ENCODE measurements at regions not wholly inside any gene's neighbourhood (a gene's known extent, or its start where the extent isn't known, plus 50 kb on each side); places are given as distances from the start of the nearest gene placed in this dataset.
"Not testable (repeated sequence)": the region's sequence is repeated elsewhere in the genome, so short reads cannot be mapped to it uniquely, and the experiment has no call there.

GRCh38 chr13:24992946-24993345 is 103.0 kb upstream of the PABPC3 start:
- H3K9me3 ChIP-seq (ENCODE audit: control insufficient read depth, insufficient read depth, low read length); DNase-seq (ENCODE audit: low read depth, low spot score); H3K4me3 ChIP-seq (ENCODE audit: low read length); H3K36me3 ChIP-seq (ENCODE audit: control insufficient read depth, insufficient read depth, low read length); H3K27me3 ChIP-seq (ENCODE audit: control insufficient read depth, insufficient read depth, low read length); H3K4me1 ChIP-seq (ENCODE audit: control insufficient read depth, insufficient read depth, low read length); H3K27ac ChIP-seq (ENCODE audit: low read length): not testable (repeated sequence)
- WGBS (ENCODE audit: insufficient coverage, insufficient read length), result no CpG with 5 or more reads among the region's 4 CpGs

GRCh38 chr13:24995225-24995804 is 100.6 kb upstream of the PABPC3 start:
- H3K9me3 ChIP-seq (ENCODE audit: control insufficient read depth, insufficient read depth, low read length), result no peaks in the 10 kb centered on the region
- no peak for DNase-seq (ENCODE audit: low read depth, low spot score)
- no peak overlapping the region for H3K4me3 ChIP-seq (ENCODE audit: low read length)

GRCh38 chr13:24997367-24997967 is 98.5 kb upstream of the PABPC3 start:
- DNase-seq (ENCODE audit: low read depth, low spot score), result no peak
- Histone ChIP-seq H3K4me3 (ENCODE audit: low read length) (no peak overlapping the region), H3K9me3 (ENCODE audit: control insufficient read depth, insufficient read depth, low read length) (no peaks in the 10 kb centered on the region), H3K4me1 (ENCODE audit: control insufficient read depth, insufficient read depth, low read length) (no peaks in the 10 kb centered on the region), H3K36me3 (ENCODE audit: control insufficient read depth, insufficient read depth, low read length) (no peaks in the 10 kb centered on the region), H3K27ac (ENCODE audit: low read length) (no peak overlapping the region), H3K27me3 (ENCODE audit: control insufficient read depth, insufficient read depth, low read length) (no peaks in the 10 kb centered on the region)
- WGBS (ENCODE audit: insufficient coverage, insufficient read length), result no CpG with 5 or more reads among the region's 10 CpGs

More at GRCh38 chr13:24995225-24995804, 100.6 kb upstream of the PABPC3 start:
- Histone ChIP-seq H3K27ac (ENCODE audit: low read length) (no peak overlapping the region), H3K4me1 (ENCODE audit: control insufficient read depth, insufficient read depth, low read length) (no peaks in the 10 kb centered on the region), H3K36me3 (ENCODE audit: control insufficient read depth, insufficient read depth, low read length) (no peaks in the 10 kb centered on the region), H3K27me3 (ENCODE audit: control insufficient read depth, insufficient read depth, low read length) (no peaks in the 10 kb centered on the region)
- WGBS (ENCODE audit: insufficient coverage, insufficient read length), result no CpG with 5 or more reads among the region's 6 CpGs

- H3K36me3 ChIP-seq (ENCODE audit: control insufficient read depth, insufficient read depth, low read length), result no peaks in the 10 kb centered on the region
- no peak overlapping the region for H3K27ac ChIP-seq (ENCODE audit: low read length)
- WGBS (ENCODE audit: insufficient coverage, insufficient read length), result no CpG with 5 or more reads among the region's 8 CpGs
Observed at GRCh38 chr13:24998433-24998832, 97.5 kb upstream of the PABPC3 start.

GRCh38 chr13:25001476-25002206 is 94.3 kb upstream of the PABPC3 start:
- no peak overlapping the region for H3K4me3 ChIP-seq (ENCODE audit: low read length)
- H3K36me3 ChIP-seq (ENCODE audit: control insufficient read depth, insufficient read depth, low read length), result no peaks in the 10 kb centered on the region
- WGBS (ENCODE audit: insufficient coverage, insufficient read length), result no CpG with 5 or more reads among the region's 11 CpGs
- H3K9me3 ChIP-seq (ENCODE audit: control insufficient read depth, insufficient read depth, low read length), result no peaks in the 10 kb centered on the region
- no peaks in the 10 kb centered on the region for H3K27me3 ChIP-seq (ENCODE audit: control insufficient read depth, insufficient read depth, low read length)
- no peak overlapping the region for H3K27ac ChIP-seq (ENCODE audit: low read length)
- H3K4me1 ChIP-seq (ENCODE audit: control insufficient read depth, insufficient read depth, low read length), result no peaks in the 10 kb centered on the region
- DNase-seq (ENCODE audit: low read depth, low spot score), result no peak

More at GRCh38 chr13:24998433-24998832, 97.5 kb upstream of the PABPC3 start:
- H3K27me3 ChIP-seq (ENCODE audit: control insufficient read depth, insufficient read depth, low read length), result no peaks in the 10 kb centered on the region
- no peaks in the 10 kb centered on the region for H3K4me1 ChIP-seq (ENCODE audit: control insufficient read depth, insufficient read depth, low read length)
- no peak for DNase-seq (ENCODE audit: low read depth, low spot score)
- no peak overlapping the region for H3K4me3 ChIP-seq (ENCODE audit: low read length)
- H3K9me3 ChIP-seq (ENCODE audit: control insufficient read depth, insufficient read depth, low read length), result no peaks in the 10 kb centered on the region

- WGBS (ENCODE audit: insufficient coverage, insufficient read length), result no CpG with 5 or more reads among the region's 14 CpGs
- H3K27me3 ChIP-seq (ENCODE audit: control insufficient read depth, insufficient read depth, low read length); H3K9me3 ChIP-seq (ENCODE audit: control insufficient read depth, insufficient read depth, low read length); H3K4me1 ChIP-seq (ENCODE audit: control insufficient read depth, insufficient read depth, low read length); DNase-seq (ENCODE audit: low read depth, low spot score); H3K27ac ChIP-seq (ENCODE audit: low read length); H3K4me3 ChIP-seq (ENCODE audit: low read length); H3K36me3 ChIP-seq (ENCODE audit: control insufficient read depth, insufficient read depth, low read length): not testable (repeated sequence)
Observed at GRCh38 chr13:25002311-25002710, 93.6 kb upstream of the PABPC3 start.

GRCh38 chr13:25004489-25004888 is 91.4 kb upstream of the PABPC3 start:
- H3K9me3 ChIP-seq (ENCODE audit: control insufficient read depth, insufficient read depth, low read length); H3K4me1 ChIP-seq (ENCODE audit: control insufficient read depth, insufficient read depth, low read length); H3K36me3 ChIP-seq (ENCODE audit: control insufficient read depth, insufficient read depth, low read length); DNase-seq (ENCODE audit: low read depth, low spot score); H3K27me3 ChIP-seq (ENCODE audit: control insufficient read depth, insufficient read depth, low read length); H3K4me3 ChIP-seq (ENCODE audit: low read length); H3K27ac ChIP-seq (ENCODE audit: low read length): not testable (repeated sequence)
- no CpG with 5 or more reads among the region's 10 CpGs for WGBS (ENCODE audit: insufficient coverage, insufficient read length)

GRCh38 chr13:25005050-25005497 is 90.9 kb upstream of the PABPC3 start:
- DNase-seq (ENCODE audit: low read depth, low spot score); H3K9me3 ChIP-seq (ENCODE audit: control insufficient read depth, insufficient read depth, low read length); H3K36me3 ChIP-seq (ENCODE audit: control insufficient read depth, insufficient read depth, low read length); H3K4me3 ChIP-seq (ENCODE audit: low read length); H3K27me3 ChIP-seq (ENCODE audit: control insufficient read depth, insufficient read depth, low read length); H3K4me1 ChIP-seq (ENCODE audit: control insufficient read depth, insufficient read depth, low read length); H3K27ac ChIP-seq (ENCODE audit: low read length): not testable (repeated sequence)
- no CpG with 5 or more reads among the region's 5 CpGs for WGBS (ENCODE audit: insufficient coverage, insufficient read length)

- not testable (repeated sequence) for H3K27ac ChIP-seq (ENCODE audit: low read length); H3K4me3 ChIP-seq (ENCODE audit: low read length); H3K4me1 ChIP-seq (ENCODE audit: control insufficient read depth, insufficient read depth, low read length); DNase-seq (ENCODE audit: low read depth, low spot score); H3K27me3 ChIP-seq (ENCODE audit: control insufficient read depth, insufficient read depth, low read length); H3K9me3 ChIP-seq (ENCODE audit: control insufficient read depth, insufficient read depth, low read length); H3K36me3 ChIP-seq (ENCODE audit: control insufficient read depth, insufficient read depth, low read length)
- no CpG with 5 or more reads among the region's 3 CpGs for WGBS (ENCODE audit: insufficient coverage, insufficient read length)
Observed at GRCh38 chr13:25007389-25007788, 88.5 kb upstream of the PABPC3 start.

- not testable (repeated sequence) for H3K9me3 ChIP-seq (ENCODE audit: control insufficient read depth, insufficient read depth, low read length); H3K4me1 ChIP-seq (ENCODE audit: control insufficient read depth, insufficient read depth, low read length); H3K27me3 ChIP-seq (ENCODE audit: control insufficient read depth, insufficient read depth, low read length); H3K27ac ChIP-seq (ENCODE audit: low read length); DNase-seq (ENCODE audit: low read depth, low spot score); H3K4me3 ChIP-seq (ENCODE audit: low read length); H3K36me3 ChIP-seq (ENCODE audit: control insufficient read depth, insufficient read depth, low read length)
- no CpG with 5 or more reads among the region's 7 CpGs for WGBS (ENCODE audit: insufficient coverage, insufficient read length)
Observed at GRCh38 chr13:25014398-25014973, 81.5 kb upstream of the PABPC3 start.

All from iPS DF 6.9 (cell line).